OCI-LY7 (cell line): ENCODE measurements at regions not wholly inside any gene's neighbourhood (a gene's known extent, or its start where the extent isn't known, plus 50 kb on each side); places are given as distances from the start of the nearest gene placed in this dataset.

Experiments used
- EZH2phosphoT487 ChIP-seq: fragments of 200-600 bp; sonication (generic); IDR thresholded peaks from 2 replicates; pipeline ENCODE4 v1.6.1; 2018; ENCODE audit warnings: low read depth, borderline replicate concordance, mild to moderate bottlenecking, mixed run types, antibody characterized with exemption, low read length, moderate library complexity, mixed read lengths
- TF ChIP-seq, protein P1 (sequence below): fragments of 200-600 bp; sonication (generic); conservative IDR thresholded peaks from 2 replicates; pipeline ENCODE4 v1.5.1; 2014; ENCODE audit warnings: mild to moderate bottlenecking, antibody characterized with exemption, low read length, moderate library complexity, mixed read lengths

DNA sequence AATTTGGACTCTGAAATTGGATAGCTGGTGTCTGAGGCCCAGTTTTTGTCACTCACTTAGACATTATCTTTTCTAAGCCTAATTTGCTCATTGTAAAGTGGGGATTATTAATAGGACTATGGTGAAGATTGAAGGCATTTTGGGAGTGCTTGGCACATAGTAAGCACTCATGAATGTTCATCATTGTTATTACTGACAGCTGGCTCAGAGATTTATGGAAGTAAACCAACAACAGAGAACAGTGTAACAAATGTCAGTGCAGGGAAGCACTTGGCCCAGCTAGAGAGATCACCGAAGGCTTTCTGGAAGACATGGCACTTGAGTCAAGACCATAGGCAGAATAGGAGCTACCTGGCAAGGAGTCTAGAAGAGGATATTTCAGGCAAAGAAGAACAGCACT, 92.3 kb downstream of the RFC3 start:
- TF ChIP-seq, protein P1, sequence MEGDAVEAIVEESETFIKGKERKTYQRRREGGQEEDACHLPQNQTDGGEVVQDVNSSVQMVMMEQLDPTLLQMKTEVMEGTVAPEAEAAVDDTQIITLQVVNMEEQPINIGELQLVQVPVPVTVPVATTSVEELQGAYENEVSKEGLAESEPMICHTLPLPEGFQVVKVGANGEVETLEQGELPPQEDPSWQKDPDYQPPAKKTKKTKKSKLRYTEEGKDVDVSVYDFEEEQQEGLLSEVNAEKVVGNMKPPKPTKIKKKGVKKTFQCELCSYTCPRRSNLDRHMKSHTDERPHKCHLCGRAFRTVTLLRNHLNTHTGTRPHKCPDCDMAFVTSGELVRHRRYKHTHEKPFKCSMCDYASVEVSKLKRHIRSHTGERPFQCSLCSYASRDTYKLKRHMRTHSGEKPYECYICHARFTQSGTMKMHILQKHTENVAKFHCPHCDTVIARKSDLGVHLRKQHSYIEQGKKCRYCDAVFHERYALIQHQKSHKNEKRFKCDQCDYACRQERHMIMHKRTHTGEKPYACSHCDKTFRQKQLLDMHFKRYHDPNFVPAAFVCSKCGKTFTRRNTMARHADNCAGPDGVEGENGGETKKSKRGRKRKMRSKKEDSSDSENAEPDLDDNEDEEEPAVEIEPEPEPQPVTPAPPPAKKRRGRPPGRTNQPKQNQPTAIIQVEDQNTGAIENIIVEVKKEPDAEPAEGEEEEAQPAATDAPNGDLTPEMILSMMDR, result no peak
- TF ChIP-seq EZH2phosphoT487, result no peak
